ENCODE measurements at regions not wholly inside any gene's neighbourhood (a gene's known extent, or its start where the extent isn't known, plus 50 kb on each side); places are given as distances from the start of the nearest gene placed in this dataset.

DNA sequence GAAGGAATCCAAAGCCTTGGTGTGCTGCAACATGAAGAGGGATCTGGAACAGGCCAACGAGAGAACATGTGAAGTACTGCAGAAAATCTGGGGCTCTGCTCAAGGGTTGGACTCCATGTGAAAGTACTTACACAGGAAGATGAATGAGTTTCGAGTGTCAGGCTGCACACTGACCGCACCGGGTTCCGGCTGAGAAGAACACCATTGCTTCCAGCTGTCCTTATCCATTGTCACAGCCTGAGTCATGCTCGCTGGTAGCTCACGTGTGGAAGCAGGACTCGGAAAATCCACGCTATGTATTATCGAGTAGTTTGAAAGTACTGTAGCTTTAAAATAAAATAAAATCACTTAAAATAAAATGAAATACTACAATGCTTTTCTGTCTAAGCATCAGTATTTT lies 50.4 kb upstream of the TBL1X start:
- H3K27ac ChIP-seq (ENCODE audit: extremely low read depth, low read depth, low read length) = no peak overlapping the region
- no peak overlapping the region for H3K4me3 ChIP-seq (ENCODE audit: low read depth, low read length)
- no peaks in the 10 kb centered on the region for H3K36me3 ChIP-seq (ENCODE audit: control insufficient read depth in 2 of 2, insufficient read depth in 1 of 2, low read length in 2 of 2)
- ChIA-PET POLR2A (no interaction called here), CTCF (no interaction called here)
- TF ChIP-seq ZNF837 (tag by site-specific recombination; IDR thresholded peaks at IDR 0.05) (no peak), GLIS1 (tag by site-specific recombination; IDR thresholded peaks at IDR 0.05) (no peak), ZNF548 (tag by site-specific recombination; IDR thresholded peaks at IDR 0.05) (no peak), ZBTB21 (tag by site-specific recombination; IDR thresholded peaks at IDR 0.05) (no peak)
- H3K4me1 ChIP-seq (ENCODE audit: control insufficient read depth, insufficient read depth, low read length) = no peaks in the 10 kb centered on the region
- H3K9me3 ChIP-seq (ENCODE audit: control insufficient read depth, insufficient read depth, low read depth, low read length) = no peaks in the 10 kb centered on the region
